VCaP (cell line): ENCODE measurements at regions not wholly inside any gene's neighbourhood (a gene's known extent, or its start where the extent isn't known, plus 50 kb on each side); places are given as distances from the start of the nearest gene placed in this dataset.

ENCODE experiments used
- H3K27ac ChIP-seq: fragments of 450-650 bp; 2 replicates; pipeline ENCODE4 v1.5.1; 2017
- CTCF ChIP-seq: fragments of 450-650 bp; conservative IDR thresholded peaks from 2 replicates; pipeline ENCODE4 v1.5.1; 2017; ENCODE audit warnings: mild to moderate bottlenecking, moderate library complexity

GRCh38 chr4:56286763-56287162 is 100.5 kb downstream of the AASDH start:
- no peak for TF ChIP-seq CTCF

GRCh38 chr4:56283375-56283774 is 103.9 kb downstream of the AASDH start:
- TF ChIP-seq CTCF = no peak
- H3K27ac ChIP-seq = no peak overlapping the region

More at GRCh38 chr4:56286763-56287162, 100.5 kb downstream of the AASDH start:
- H3K27ac ChIP-seq = no peak overlapping the region

GRCh38 chr4:56282004-56282403 is 105.3 kb downstream of the AASDH start:
- no peak for TF ChIP-seq CTCF
- no peak overlapping the region for H3K27ac ChIP-seq

- H3K27ac ChIP-seq = no peak overlapping the region
- no peak for TF ChIP-seq CTCF
These were observed 110.7 kb downstream of the AASDH start for GRCh38 chr4:56276547-56276946.

- TF ChIP-seq CTCF = no peak
- H3K27ac ChIP-seq = no peak overlapping the region
These were observed 113.9 kb downstream of the AASDH start for GRCh38 chr4:56273391-56273790.

GRCh38 chr4:56272927-56273326 is 114.4 kb downstream of the AASDH start:
- no peak for TF ChIP-seq CTCF
- no peak overlapping the region for H3K27ac ChIP-seq

GRCh38 chr4:56272003-56272402 is 115.3 kb downstream of the AASDH start:
- H3K27ac ChIP-seq = no peak overlapping the region
- TF ChIP-seq CTCF = no peak

- no peak overlapping the region for H3K27ac ChIP-seq
- no peak for TF ChIP-seq CTCF
These were observed 116.2 kb downstream of the AASDH start for GRCh38 chr4:56271131-56271530.
